ENCODE measurements at regions not wholly inside any gene's neighbourhood (a gene's known extent, or its start where the extent isn't known, plus 50 kb on each side); places are given as distances from the start of the nearest gene placed in this dataset.
A peak's percentile ranks its signal among the peaks of the same experiment; 100 is the strongest.

- no peak for DNase-seq (ENCODE audit: low read depth, low spot score)
- no peaks in the 10 kb centered on the region for H3K9me3 Mint-ChIP-seq
- TF ChIP-seq, protein P1, sequence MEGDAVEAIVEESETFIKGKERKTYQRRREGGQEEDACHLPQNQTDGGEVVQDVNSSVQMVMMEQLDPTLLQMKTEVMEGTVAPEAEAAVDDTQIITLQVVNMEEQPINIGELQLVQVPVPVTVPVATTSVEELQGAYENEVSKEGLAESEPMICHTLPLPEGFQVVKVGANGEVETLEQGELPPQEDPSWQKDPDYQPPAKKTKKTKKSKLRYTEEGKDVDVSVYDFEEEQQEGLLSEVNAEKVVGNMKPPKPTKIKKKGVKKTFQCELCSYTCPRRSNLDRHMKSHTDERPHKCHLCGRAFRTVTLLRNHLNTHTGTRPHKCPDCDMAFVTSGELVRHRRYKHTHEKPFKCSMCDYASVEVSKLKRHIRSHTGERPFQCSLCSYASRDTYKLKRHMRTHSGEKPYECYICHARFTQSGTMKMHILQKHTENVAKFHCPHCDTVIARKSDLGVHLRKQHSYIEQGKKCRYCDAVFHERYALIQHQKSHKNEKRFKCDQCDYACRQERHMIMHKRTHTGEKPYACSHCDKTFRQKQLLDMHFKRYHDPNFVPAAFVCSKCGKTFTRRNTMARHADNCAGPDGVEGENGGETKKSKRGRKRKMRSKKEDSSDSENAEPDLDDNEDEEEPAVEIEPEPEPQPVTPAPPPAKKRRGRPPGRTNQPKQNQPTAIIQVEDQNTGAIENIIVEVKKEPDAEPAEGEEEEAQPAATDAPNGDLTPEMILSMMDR (conservative IDR thresholded peaks at IDR 0.05): no peak
- no peak overlapping the region for H3K27ac Mint-ChIP-seq (ENCODE audit: unreplicated experiment)
- H3K27me3 Mint-ChIP-seq (ENCODE audit: low read depth): peaks cover 15% of the 10 kb centered on the region
- no peaks in the 10 kb centered on the region for H3K36me3 Mint-ChIP-seq (ENCODE audit: low read depth)
- no peak overlapping the region for H3K4me3 Mint-ChIP-seq
- peaks cover 6% of the 10 kb centered on the region for H3K4me1 Mint-ChIP-seq
Observed at GRCh38 chr15:66838202-66838601, 136.2 kb downstream of the SMAD6 start.

- Mint-ChIP-seq H3K9me3 (no peaks in the 10 kb centered on the region), H3K4me3 (no peak overlapping the region), H3K36me3 (ENCODE audit: low read depth) (no peaks in the 10 kb centered on the region), H3K4me1 (peaks cover 6% of the 10 kb centered on the region), H3K27me3 (ENCODE audit: low read depth) (peaks cover 20% of the 10 kb centered on the region), H3K27ac (ENCODE audit: unreplicated experiment) (no peak overlapping the region)
- TF ChIP-seq, protein P1 (conservative IDR thresholded peaks at IDR 0.05): peak; percentile 73
- DNase-seq (ENCODE audit: low read depth, low spot score): no peak
Observed at GRCh38 chr15:66838671-66839239, 136.7 kb downstream of the SMAD6 start.

GRCh38 chr15:66839506-66840112 lies 137.6 kb downstream of the SMAD6 start:
- H3K4me3 Mint-ChIP-seq: no peak overlapping the region
- TF ChIP-seq, protein P1 (conservative IDR thresholded peaks at IDR 0.05): no peak
- DNase-seq (ENCODE audit: low read depth, low spot score): no peak
- no peak overlapping the region for H3K27ac Mint-ChIP-seq (ENCODE audit: unreplicated experiment)
- no peaks in the 10 kb centered on the region for H3K36me3 Mint-ChIP-seq (ENCODE audit: low read depth)
- H3K9me3 Mint-ChIP-seq: no peaks in the 10 kb centered on the region
- peaks cover 25% of the 10 kb centered on the region for H3K27me3 Mint-ChIP-seq (ENCODE audit: low read depth)
- peaks cover 6% of the 10 kb centered on the region for H3K4me1 Mint-ChIP-seq

- no peaks in the 10 kb centered on the region for H3K9me3 Mint-ChIP-seq
Observed at GRCh38 chr15:66840615-66841390, 138.8 kb downstream of the SMAD6 start.

DNA sequence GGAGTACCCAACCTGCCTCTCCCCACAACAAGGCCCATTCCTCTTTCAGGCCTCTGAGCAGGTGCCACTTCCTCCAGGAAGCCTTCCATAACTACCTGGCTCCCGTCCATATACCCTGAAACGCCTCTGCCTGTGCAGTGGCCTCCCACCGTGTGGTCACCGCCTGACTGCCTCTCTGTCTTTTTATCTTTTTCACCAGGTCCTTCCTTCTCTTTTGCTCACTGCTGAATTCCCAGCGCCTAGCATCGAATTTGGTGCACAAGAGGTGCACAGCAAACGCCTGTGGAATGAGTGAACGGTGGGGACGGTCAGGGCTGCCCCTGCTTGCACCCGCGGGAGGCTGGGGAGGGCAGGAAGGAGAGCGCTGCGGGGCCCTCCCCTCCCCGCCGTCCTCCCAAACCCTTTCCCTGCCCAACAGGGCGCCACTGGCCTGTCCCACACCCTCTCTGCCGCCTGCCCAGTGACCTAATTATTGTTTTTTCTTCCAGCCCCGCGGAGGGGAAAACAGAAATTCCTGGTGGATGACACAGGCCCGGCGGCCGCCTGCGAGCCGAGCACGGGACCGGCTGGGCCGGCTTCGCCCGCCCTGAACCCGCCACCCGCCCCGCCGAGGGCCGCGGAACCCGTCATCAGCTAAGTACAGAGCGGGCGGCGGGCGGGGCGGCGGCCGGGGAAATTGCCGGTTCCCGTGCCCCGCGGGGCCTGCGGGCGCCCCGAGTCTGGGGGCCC lies 140.1 kb downstream of the SMAD6 start:
- Mint-ChIP-seq H3K4me3 (peak overlapping the region; percentile 33), H3K27ac (ENCODE audit: unreplicated experiment) (no peak overlapping the region), H3K36me3 (ENCODE audit: low read depth) (no peaks in the 10 kb centered on the region), H3K4me1 (peaks cover 6% of the 10 kb centered on the region), H3K9me3 (no peaks in the 10 kb centered on the region), H3K27me3 (ENCODE audit: low read depth) (peaks cover 25% of the 10 kb centered on the region)
- no peak for DNase-seq (ENCODE audit: low read depth, low spot score)
- TF ChIP-seq, protein P1 (conservative IDR thresholded peaks at IDR 0.05): no peak

More at GRCh38 chr15:66840615-66841390, 138.8 kb downstream of the SMAD6 start:
- Mint-ChIP-seq H3K36me3 (ENCODE audit: low read depth) (no peaks in the 10 kb centered on the region), H3K4me1 (peaks cover 6% of the 10 kb centered on the region), H3K4me3 (peak overlapping the region; percentile 44), H3K27ac (ENCODE audit: unreplicated experiment) (no peak overlapping the region), H3K27me3 (ENCODE audit: low read depth) (peaks cover 25% of the 10 kb centered on the region)
- TF ChIP-seq, protein P1 (conservative IDR thresholded peaks at IDR 0.05): no peak
- no peak for DNase-seq (ENCODE audit: low read depth, low spot score)

All from neural crest cell (in vitro differentiated cells).